ENCODE measurements at regions not wholly inside any gene's neighbourhood (a gene's known extent, or its start where the extent isn't known, plus 50 kb on each side); places are given as distances from the start of the nearest gene placed in this dataset.

- TF ChIP-seq ZBTB33 (IDR thresholded peaks at IDR 0.05) (no peak), CTCF (IDR thresholded peaks at IDR 0.05; ENCODE audit: low read depth, low read length, missing input control) (no peak), RXRA (IDR thresholded peaks at IDR 0.05) (no peak), REST (IDR thresholded peaks at IDR 0.05) (no peak), TAF1 (conservative IDR thresholded peaks at IDR 0.05) (no peak), RAD21 (IDR thresholded peaks at IDR 0.05) (no peak), JUND (IDR thresholded peaks at IDR 0.05) (no peak), NR2F2 (IDR thresholded peaks at IDR 0.05) (no peak), FOXA1 (IDR thresholded peaks at IDR 0.05) (no peak), EGR1 (IDR thresholded peaks at IDR 0.05; ENCODE audit: low read depth in 2 of 2) (no peak), GABPA (IDR thresholded peaks at IDR 0.05 in 1 of 2, conservative IDR thresholded peaks at IDR 0.05 in 1 of 2) (no peak)
Observed at GRCh38 chr13:111984349-111984748, 82.6 kb upstream of the SOX1 start.

Data from liver (tissue), 3 donors.